ENCODE measurements at regions not wholly inside any gene's neighbourhood (a gene's known extent, or its start where the extent isn't known, plus 50 kb on each side); places are given as distances from the start of the nearest gene placed in this dataset.

DNA sequence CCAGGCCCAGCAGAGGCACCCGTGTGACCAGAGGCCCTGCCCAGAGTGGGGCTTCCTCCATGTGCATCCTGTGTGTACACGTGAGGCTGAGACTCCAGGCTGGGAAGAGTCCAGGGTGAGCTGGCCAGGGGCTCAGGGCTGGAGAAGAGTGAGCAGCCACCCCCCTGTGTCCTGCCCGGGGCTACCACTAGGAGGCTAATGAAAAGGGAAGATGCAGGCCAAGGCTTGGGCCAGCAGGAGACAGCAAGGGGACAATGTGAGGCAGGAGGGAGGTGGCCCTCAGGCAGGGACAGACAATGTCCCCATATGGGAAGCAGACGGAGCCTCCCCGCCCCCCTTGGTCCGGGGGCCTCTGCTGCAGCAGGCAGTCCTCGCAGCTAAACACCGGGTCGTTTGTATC lies 102.0 kb downstream of the HIF1AN start:
- TF ChIP-seq, protein P1, sequence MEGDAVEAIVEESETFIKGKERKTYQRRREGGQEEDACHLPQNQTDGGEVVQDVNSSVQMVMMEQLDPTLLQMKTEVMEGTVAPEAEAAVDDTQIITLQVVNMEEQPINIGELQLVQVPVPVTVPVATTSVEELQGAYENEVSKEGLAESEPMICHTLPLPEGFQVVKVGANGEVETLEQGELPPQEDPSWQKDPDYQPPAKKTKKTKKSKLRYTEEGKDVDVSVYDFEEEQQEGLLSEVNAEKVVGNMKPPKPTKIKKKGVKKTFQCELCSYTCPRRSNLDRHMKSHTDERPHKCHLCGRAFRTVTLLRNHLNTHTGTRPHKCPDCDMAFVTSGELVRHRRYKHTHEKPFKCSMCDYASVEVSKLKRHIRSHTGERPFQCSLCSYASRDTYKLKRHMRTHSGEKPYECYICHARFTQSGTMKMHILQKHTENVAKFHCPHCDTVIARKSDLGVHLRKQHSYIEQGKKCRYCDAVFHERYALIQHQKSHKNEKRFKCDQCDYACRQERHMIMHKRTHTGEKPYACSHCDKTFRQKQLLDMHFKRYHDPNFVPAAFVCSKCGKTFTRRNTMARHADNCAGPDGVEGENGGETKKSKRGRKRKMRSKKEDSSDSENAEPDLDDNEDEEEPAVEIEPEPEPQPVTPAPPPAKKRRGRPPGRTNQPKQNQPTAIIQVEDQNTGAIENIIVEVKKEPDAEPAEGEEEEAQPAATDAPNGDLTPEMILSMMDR (IDR thresholded peaks at IDR 0.05), result peak; percentile 75
- no peak for TF ChIP-seq ZFX (IDR thresholded peaks at IDR 0.05; ENCODE audit: borderline replicate concordance)
